ENCODE measurements at regions not wholly inside any gene's neighbourhood (a gene's known extent, or its start where the extent isn't known, plus 50 kb on each side); places are given as distances from the start of the nearest gene placed in this dataset.

- peak in 1 of 2 experiments; percentile 8 for DNase-seq
Observed at GRCh38 chrX:13266641-13267345, 53.1 kb downstream of the ATXN3L start.

GRCh38 chrX:13265549-13266132 lies 54.2 kb downstream of the ATXN3L start:
- DNase-seq, result no peak

GRCh38 chrX:13265111-13265510 lies 54.7 kb downstream of the ATXN3L start:
- no peak for DNase-seq

GRCh38 chrX:13263560-13264251 lies 56.1 kb downstream of the ATXN3L start:
- no peak for DNase-seq

GRCh38 chrX:13261348-13261747 lies 58.5 kb downstream of the ATXN3L start:
- no peak for DNase-seq

GRCh38 chrX:13260598-13260997 lies 59.3 kb downstream of the ATXN3L start:
- no peak for DNase-seq

GRCh38 chrX:13258725-13259124 lies 61.1 kb downstream of the ATXN3L start:
- no peak for DNase-seq

GRCh38 chrX:13258052-13258444 lies 61.8 kb downstream of the ATXN3L start:
- DNase-seq, result no peak

- no peak for DNase-seq
Observed at GRCh38 chrX:13257223-13258051, 62.4 kb downstream of the ATXN3L start.

GRCh38 chrX:13256603-13257002 lies 63.2 kb downstream of the ATXN3L start:
- no peak for DNase-seq

- no peak for DNase-seq
Observed at GRCh38 chrX:13254870-13255269, 65.0 kb downstream of the ATXN3L start.

GRCh38 chrX:13254076-13254785 lies 65.6 kb downstream of the ATXN3L start:
- DNase-seq, result no peak

GRCh38 chrX:13253223-13253622 lies 66.6 kb downstream of the ATXN3L start:
- no peak for DNase-seq

GRCh38 chrX:13252726-13253125 lies 67.1 kb downstream of the ATXN3L start:
- DNase-seq, result no peak

GRCh38 chrX:13250826-13251580 lies 68.8 kb downstream of the ATXN3L start:
- DNase-seq, result no peak

- DNase-seq, result no peak
Observed at GRCh38 chrX:13248867-13249486, 70.9 kb downstream of the ATXN3L start.

- no peak for DNase-seq
Observed at GRCh38 chrX:13239272-13239671, 80.6 kb downstream of the ATXN3L start.

GRCh38 chrX:13235930-13236329 lies 83.9 kb downstream of the ATXN3L start:
- DNase-seq, result no peak

GRCh38 chrX:13232484-13232883 lies 87.4 kb downstream of the ATXN3L start:
- DNase-seq, result no peak

- DNase-seq, result no peak
Observed at GRCh38 chrX:13226214-13226613, 93.6 kb downstream of the ATXN3L start.

GRCh38 chrX:13223868-13224567 lies 95.8 kb downstream of the ATXN3L start:
- DNase-seq, result no peak
